NCI-H2107 treated with DMSO at 0.1 percent for 48 hours (cell line): ENCODE measurements at regions not wholly inside any gene's neighbourhood (a gene's known extent, or its start where the extent isn't known, plus 50 kb on each side); places are given as distances from the start of the nearest gene placed in this dataset.
"Not testable (repeated sequence)": the region's sequence is repeated elsewhere in the genome, so short reads cannot be mapped to it uniquely, and the experiment has no call there.

Experiments used
- DNase-seq: peaks from one replicate; lab custom pipeline; 2025; ENCODE audit not compliant: unreplicated experiment; lab: John Stamatoyannopoulos, UW

- no peak for DNase-seq
Observed at GRCh38 chr6:11961923-11962322, 50.2 kb upstream of the HIVEP1 start.

DNA sequence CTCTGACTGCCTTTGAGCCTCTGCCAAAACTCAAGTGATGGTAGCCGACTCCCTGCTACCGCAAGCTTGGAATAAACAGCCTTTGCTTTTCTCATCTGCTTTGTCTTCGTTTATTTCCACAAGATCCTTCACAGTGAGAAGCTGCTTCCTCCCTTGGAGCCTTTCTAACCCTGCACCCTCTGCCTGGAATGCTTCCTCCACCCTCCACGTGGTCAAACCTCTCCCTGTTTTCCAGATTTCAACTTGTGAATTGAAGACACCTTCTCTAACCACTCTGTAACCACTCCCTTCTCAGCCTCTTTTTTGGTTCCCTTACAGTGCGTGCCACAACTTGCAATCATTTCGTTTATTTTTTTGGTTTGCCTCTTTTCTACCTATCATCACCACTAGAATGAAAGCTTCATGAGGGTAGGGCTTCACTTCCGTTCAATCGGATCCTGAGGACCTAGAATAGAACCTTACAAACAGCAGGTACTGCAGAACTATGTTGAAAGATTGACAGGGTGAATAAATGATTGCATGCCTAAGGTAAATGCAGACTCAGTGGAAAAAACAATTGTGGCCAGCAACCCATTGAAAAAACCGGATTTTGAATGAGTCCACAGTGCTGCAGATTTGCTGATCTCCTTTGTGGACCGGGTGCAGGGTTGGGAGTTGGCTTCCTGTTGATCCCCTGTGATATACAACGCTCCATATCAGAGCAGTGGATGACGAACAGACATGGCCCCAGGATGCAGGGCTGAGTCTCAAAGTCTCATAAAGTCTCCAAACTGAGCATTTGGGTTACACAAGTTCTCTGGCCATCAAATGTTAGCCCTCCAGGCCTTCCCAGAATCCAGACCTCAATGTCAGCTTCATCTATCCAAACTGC is 51.0 kb upstream of the HIVEP1 start:
- DNase-seq = no peak

DNA sequence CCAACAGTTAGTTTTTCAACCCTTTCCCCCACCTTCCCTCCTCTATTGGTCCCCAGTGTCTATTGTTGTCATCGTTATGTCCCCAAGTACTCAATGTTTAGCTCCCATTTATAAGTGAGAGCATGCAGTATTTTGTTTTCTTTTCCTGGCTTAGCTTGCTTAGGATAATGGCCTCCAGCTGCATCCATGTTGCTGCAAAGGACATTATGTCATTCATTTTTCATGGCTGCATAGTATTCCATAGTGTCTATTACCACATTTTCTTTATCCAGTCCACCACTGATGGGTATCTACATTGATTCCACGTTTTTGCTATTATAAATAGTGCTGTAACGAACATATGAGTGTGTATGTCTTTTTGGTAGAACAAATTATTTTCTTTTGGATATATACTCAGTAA is 55.3 kb upstream of the HIVEP1 start:
- DNase-seq = no peak

DNA sequence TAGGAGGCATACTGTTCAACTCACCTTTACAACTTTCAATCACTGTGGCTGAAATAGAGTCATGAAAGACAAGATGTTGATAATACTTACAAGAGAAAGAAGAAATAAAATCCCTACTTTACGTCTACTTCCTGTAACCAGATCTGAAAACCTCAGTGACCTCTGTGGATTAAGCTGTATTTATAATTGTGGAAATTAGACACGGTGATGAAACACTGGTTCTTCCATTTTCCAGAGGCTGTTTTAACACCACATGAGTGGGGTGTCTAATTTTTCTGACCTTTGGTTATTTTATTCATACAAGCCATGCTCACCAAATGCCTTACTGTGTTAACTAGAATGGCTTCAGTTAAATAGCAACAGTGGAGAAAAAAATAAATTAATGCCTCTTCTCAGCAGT is 58.5 kb upstream of the HIVEP1 start:
- DNase-seq = no peak

DNA sequence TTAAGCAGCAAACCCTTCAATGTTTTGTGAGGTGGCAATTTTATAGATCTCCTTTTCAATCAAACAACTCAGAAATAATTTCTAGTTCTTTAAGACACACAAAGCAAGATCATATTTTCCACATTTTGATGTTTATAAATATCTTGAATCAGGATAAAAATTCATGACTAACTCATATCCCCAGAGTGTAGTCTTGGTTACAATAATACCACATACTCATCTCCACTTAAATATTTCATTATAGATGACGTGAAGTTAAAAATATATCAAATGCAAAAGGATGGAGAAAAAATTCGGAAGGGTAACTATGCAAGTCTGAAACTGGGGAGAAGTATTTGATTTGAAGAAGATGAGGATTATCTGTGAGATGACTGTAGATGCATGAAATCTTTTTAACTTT is 59.8 kb upstream of the HIVEP1 start:
- no peak for DNase-seq

DNA sequence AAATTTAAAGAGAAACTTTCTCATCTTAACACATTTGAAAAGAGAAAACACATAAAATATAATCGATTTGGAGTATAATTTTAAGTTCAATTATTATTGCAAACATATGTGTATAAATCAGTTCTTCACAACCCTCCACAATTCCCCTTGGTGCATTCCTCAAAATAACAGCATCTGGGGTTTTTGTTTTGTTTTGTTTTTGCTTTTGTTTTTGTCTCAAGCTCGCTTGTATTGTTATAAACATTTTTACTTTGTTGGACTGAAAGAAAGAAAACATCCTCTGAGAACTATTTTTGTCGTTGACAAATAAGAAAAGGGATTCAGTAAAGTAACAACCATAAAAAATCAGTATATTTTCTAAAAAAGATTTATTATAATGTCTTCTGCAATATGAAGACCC is 60.2 kb upstream of the HIVEP1 start:
- DNase-seq = no peak

DNA sequence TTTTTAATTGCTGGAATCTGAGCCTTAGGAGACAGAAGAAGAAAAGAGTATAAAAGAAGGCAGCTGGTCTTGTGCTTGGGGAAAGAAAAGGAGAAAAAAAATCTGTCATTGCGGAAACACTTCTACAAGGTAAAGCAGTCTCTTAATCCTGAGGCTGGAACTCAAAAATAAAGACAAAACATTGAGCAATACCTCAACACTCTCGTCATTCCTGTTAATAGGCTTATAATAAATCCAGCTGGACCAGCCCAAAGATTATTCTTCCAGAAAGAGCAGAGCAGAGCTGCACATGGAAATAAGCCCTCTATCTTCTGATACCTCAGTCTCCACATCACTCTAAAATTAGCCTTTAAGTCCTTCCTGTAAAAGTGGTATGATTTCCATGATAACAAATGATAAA is 62.0 kb upstream of the HIVEP1 start:
- no peak for DNase-seq

DNA sequence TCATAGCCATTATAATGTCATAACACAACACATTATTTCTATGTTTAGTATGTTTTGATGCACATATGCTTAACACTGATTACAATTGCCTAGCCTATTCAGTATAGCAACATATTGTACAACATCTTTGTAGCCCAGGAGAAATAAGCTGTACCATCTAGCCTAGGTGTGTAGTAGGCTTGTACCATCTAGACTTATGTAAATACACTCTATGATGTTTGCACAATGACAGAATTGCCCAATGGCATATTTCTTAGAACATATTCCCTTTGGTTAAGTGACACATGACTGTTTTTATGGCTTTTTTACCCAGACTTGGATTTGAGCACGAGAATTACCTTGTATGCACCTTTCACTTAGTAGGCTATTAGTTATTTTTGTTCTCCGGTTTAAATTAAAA is 64.5 kb upstream of the HIVEP1 start:
- no peak for DNase-seq

- DNase-seq = no peak
Observed at GRCh38 chr6:11947063-11947462, 65.0 kb upstream of the HIVEP1 start.

DNA sequence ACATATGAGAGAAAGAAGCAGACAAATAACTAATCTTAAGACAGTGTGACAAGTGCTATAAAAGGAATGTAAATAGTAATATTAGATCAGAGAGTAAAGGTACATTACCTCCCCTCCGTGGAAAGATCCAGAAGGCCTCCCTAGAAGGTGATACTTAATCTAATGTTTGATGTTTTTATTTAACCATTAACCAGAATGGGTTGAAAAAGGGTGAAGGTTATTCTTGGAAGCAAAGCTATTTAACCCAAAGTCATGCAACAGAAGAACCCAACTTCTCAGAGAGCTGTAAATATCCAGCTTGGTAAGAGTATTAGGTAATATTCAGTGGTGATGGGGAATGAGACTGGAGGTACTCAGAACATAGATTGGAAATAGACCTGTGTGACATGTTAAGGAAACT is 68.0 kb upstream of the HIVEP1 start:
- no peak for DNase-seq

DNA sequence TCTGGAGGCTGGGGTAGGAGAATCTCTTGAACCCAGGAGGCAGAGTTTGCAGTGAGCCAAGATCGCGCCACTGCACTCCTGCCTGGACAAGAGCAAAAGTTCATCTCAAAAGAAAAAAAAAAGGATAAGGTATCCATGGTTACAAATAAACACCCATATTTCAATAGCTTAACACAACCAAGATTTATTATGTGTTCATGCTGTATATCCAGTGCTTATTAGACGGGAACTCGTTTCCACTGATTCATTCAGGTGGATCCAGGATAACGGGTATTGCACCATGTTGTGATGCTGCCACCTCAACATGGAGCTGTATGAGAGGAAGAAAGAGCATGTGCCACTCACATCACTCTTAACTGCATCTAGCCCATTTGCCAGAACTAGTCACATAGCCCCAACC is 69.1 kb upstream of the HIVEP1 start:
- no peak for DNase-seq

DNA sequence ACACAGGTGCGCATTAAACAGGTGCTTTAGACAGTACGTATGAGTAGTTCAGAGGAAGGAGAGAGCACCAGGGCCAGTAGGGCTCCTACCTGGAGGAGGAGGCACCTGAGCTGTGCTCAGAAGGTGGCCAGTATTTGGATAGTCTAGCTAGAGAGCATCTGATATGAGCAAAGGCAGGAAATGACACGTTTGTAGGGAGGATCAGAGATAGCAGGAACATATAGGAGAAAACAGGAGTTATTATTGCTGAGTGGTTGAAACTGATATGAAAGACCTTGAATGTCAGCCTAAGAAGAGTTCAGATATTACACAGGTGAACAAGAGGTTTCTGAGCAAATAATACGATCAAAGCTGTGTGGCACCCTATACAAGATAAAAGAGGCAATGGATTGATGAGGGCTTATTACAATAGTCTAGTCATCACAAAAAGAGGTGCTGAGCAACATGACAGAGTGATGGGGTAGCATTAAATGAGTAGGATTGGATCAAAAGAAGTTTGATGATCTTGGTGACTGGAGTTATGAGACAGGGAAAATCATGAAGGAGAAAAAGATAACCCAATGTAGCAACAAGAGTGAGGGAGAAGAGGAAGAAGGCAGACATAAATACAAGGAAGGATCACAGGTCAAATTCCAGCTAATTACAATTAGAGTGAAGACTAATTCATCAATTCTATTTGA is 69.8 kb upstream of the HIVEP1 start:
- no peak for DNase-seq

- not testable (repeated sequence) for DNase-seq
Observed at GRCh38 chr6:11940532-11941166, 71.5 kb upstream of the HIVEP1 start.

DNA sequence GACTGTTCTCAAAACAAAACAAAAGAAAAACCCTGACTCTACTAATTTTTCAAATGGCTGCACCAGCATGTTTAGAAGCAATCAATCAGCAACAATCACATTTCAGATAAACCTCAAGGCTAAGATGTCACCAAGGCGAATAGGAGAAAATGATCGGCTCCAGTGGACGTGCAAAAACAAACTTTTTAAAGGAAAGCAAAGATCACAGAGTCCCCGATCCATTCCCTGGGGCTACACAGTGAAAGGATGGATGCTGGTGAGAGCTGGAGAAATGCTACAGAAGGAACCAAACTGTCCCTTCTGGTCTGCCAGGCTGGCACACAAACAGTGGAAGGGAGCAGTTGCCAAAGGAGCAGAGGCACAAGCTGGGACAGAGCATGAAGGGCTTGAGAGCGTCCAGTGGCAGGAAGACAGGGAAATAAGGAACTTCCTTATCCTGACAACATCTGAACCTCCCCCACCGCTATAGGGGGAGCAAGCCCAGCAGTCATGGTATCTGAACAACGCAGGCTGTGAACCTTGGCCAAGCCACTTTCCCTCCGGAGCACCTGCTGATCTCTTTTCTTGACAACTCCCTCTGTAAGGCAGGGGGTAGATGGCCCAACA is 73.7 kb upstream of the HIVEP1 start:
- DNase-seq = no peak

DNA sequence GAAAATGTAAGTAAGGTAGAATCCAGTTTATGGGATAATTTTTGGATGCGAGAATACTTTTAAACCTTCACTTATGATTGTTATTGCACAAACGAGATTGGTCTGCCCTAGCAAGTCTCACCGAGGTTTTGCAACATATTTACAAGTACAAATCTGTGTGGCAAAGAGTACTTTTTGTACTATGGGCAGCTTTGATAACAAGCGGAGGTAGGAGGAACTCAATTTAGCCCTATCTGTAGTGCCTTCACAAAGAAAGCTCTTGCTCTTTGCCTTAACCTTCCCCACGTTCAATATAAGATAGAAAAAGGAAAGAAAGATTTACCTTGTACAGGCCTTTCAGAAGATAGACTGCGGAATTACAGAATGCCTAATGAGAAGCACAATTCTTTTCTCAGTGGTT is 77.5 kb upstream of the HIVEP1 start:
- DNase-seq = no peak

DNA sequence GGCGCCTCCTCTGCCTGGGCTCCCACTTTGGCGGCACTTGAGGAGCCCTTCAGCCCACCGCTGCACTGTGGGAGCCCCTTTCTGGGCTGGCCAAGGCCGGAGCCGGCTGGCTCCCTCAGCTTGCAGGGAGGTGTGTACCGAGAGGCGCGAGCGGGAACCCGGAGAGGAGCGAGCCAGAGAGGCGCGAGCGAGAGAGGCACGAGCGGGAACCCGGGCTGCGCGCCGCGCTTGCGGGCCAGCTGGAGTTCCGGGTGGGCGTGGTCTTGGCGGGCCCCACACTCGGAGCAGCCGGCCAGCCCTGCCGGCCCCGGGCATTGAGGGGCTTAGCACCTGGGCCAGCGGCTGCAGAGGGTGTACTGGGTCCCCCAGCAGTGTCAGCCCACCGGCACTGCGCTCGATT is 79.2 kb upstream of the HIVEP1 start:
- DNase-seq = not testable (repeated sequence)

GRCh38 chr6:11931296-11932035 is 80.6 kb upstream of the HIVEP1 start:
- DNase-seq = no peak

- not testable (repeated sequence) for DNase-seq
Observed at GRCh38 chr6:11930834-11931233, 81.3 kb upstream of the HIVEP1 start.

DNA sequence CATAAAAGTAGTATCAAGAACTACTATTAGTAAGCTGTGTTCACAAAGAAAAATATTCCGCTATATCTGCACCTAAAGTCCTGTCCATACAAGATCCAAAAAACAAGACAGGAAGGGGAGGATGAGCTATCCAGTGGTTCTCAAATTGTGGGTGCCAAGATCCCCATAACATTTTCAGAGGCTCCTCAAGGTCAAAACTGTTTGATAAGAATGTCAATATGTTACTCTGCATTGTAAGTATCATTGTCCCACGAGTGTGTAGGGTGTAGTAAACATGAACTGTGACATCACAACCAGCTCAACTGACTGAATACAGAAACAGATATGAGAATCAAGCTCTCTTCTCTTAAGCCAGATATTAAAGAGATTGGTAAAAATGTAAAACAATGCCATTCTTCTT is 81.9 kb upstream of the HIVEP1 start:
- no peak for DNase-seq

- DNase-seq = no peak
Observed at GRCh38 chr6:11929241-11929835, 82.8 kb upstream of the HIVEP1 start.
